ENCODE measurements at regions not wholly inside any gene's neighbourhood (a gene's known extent, or its start where the extent isn't known, plus 50 kb on each side); places are given as distances from the start of the nearest gene placed in this dataset.
A peak's percentile ranks its signal among the peaks of the same experiment; 100 is the strongest.

DNA sequence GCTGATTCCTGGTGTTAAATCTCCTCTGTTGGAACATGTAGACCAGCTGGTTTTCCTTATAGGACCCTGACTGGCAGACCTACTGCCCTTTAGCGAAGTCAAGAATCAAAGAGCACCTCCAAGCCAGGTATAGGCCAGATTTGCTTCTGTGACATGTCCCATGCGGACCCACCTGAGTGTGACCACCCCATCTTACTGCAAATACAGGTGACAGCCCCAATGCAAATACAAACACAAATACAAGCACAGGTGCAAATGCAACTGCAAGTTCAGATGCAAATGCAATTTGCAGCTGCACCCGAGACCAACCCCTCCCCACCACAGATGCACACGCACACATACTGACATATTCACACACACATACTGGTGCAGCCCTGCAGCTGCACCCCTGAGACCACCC, 72.3 kb downstream of the SIK1 start:
- in situ Hi-C loops (cut with HindIII; ENCODE audit: low pct_unique_long_range_greater_than_20kb, low sequenced_read_pairs): no loop called here
- DNase-seq (ENCODE audit: low read depth in 1 of 2, low spot score in 1 of 2): no peak
- TF ChIP-seq JUND (IDR thresholded peaks at IDR 0.05; ENCODE audit: low read depth): no peak

DNA sequence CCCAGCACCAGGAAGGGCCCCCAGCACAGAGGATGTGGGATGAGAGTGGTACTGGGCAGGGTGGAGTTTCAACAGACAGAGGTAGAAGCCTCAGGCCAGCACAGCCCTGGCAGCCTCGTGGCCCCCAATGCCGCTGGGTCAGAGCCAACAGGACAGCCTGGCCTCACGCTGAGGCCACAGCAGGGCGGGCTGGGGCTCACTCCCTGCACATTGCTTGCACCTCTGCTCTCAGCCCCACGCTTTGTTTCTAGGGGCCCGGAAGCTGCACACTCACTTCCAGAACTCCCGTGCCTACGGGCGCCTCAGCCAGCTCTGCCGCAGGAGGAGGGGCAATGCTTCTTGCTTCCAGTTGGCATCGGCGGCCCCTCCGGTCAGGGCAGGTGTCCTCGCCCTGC, 72.9 kb downstream of the SIK1 start:
- in situ Hi-C loops (cut with HindIII; ENCODE audit: low pct_unique_long_range_greater_than_20kb, low sequenced_read_pairs): no loop called here
- no peak for DNase-seq (ENCODE audit: low read depth in 1 of 2, low spot score in 1 of 2)
- TF ChIP-seq JUND (IDR thresholded peaks at IDR 0.05; ENCODE audit: low read depth): no peak

DNA sequence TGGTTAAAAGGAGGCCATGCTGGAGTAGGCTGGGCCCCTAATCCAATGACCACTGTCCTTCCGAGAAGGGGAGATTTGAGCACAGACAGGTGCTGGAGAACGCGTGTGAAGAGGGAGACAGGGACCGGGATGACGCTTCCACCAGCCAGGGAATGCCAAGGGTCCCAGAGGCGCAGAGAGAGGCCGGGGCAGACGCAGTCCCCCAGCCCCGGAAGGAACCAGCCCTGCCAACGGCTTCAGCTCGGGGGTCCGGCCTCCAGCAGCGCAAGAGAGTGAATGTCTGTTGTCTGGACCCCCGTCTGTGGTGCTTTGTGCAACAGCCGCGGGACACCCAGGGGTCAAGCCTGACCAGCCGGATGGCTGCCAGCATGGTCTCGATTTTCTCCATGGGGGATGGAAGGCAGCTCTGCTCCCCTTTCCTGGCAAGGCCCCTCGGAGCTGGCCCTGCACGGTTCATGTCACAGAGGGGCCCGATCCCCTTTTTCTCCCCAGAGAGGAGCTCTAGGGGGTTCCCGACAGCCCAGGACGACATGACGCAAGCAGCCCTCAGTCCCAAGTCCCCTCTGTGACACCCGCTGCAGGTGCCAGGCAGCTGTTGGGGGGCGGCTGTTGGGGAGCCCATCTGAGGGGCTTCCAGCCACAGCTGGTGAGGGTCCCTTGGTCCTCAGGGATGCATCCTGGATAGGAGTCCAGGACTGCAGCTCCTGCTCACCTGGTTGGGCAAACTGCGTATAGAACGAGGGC, 73.5 kb downstream of the SIK1 start:
- in situ Hi-C loops (cut with HindIII; ENCODE audit: low pct_unique_long_range_greater_than_20kb, low sequenced_read_pairs): no loop called here

DNA sequence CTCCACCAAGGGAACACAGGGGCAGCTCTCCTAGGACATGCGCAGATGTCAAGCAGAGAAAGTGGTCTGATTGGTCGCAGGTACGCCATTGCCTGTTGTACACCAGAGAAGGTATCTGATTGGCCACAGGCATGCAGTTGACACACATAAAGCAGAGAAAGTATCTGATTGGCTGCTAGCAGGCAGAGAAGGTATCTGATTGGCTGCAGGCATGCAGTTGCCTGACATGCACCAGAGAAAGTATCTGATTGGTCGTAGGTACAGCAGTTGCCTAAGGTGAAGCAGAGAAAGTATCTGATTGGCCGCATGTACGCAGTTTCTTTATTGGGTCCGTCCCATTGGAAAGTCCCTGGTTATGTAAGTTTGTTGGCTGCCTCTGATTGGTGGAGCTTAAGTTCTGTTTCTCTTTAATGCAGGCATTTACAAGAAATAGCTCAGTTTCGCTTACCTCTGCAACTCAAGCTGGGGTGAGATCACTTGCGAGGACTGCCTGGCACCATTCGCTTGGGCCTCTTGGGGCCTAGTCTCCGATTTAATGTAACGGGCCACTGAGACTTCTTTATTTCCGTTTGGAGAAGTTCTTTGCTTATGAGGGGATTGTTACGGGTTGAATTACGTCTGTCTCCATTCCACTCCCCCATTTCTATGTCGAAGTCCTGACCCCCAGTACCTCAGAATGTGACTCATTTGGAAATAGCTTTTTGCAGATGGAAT, 74.2 kb downstream of the SIK1 start:
- no peak for TF ChIP-seq JUND (IDR thresholded peaks at IDR 0.05; ENCODE audit: low read depth)
- peak in 1 of 2 experiments; percentile 70 for DNase-seq (ENCODE audit: low read depth in 1 of 2, low spot score in 1 of 2)
- in situ Hi-C loops (cut with HindIII; ENCODE audit: low pct_unique_long_range_greater_than_20kb, low sequenced_read_pairs): no loop called here

More for the DNA sequence above, 73.5 kb downstream of the SIK1 start:
- no peak for DNase-seq (ENCODE audit: low read depth in 1 of 2, low spot score in 1 of 2)
- no peak for TF ChIP-seq JUND (IDR thresholded peaks at IDR 0.05; ENCODE audit: low read depth)

DNA sequence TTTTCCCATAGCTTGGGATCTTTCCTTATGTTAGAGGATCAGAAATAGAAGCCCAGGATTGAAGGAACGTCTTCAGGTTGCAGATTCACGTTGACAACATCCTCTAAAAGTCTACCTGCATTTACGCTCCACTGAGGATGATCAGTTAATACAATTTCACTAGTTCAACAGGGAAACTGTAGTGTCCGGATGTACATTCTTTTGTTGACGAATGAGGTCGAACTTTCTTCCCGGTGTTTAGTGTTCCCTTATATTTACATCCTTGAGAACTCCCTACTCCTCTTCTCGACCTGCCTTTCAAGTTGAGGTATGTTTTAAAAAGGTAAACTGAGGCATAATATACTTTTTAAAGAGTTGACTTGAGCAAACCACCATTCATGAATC, 74.8 kb downstream of the SIK1 start:
- DNase-seq (ENCODE audit: low read depth in 1 of 2, low spot score in 1 of 2): no peak
- in situ Hi-C loops (cut with HindIII; ENCODE audit: low pct_unique_long_range_greater_than_20kb, low sequenced_read_pairs): no loop called here
- no peak for TF ChIP-seq JUND (IDR thresholded peaks at IDR 0.05; ENCODE audit: low read depth)

- in situ Hi-C loops (cut with HindIII; ENCODE audit: low pct_unique_long_range_greater_than_20kb, low sequenced_read_pairs): no loop called here
- DNase-seq (ENCODE audit: low read depth in 1 of 2, low spot score in 1 of 2): no peak
Measured at GRCh38 chr21:43351501-43352153, 75.3 kb downstream of the SIK1 start.

DNA sequence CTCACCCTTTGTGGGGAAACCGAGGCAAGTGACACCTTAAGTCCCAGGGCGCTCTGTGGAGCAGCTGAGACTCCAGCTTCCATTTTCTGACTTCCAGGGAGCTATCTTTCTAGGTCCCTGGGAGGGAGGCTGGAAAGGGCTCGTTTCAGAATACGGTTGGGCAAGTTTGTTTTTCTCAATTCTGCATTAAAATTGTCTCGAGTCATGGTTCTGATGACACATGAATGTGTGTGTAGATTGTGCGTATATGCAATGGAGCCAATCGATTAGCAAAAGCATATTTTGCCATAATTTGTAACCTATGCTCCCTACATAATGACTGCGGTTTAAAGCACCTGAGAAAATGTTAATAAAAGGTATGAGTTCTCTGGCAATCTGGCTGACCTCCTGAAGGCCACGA, 77.3 kb downstream of the SIK1 start:
- no peak for TF ChIP-seq JUND (IDR thresholded peaks at IDR 0.05; ENCODE audit: low read depth)
- DNase-seq (ENCODE audit: low read depth in 1 of 2, low spot score in 1 of 2): no peak
- in situ Hi-C loops (cut with HindIII; ENCODE audit: low pct_unique_long_range_greater_than_20kb, low sequenced_read_pairs): no loop called here

More at GRCh38 chr21:43351501-43352153, 75.3 kb downstream of the SIK1 start:
- TF ChIP-seq JUND (IDR thresholded peaks at IDR 0.05; ENCODE audit: low read depth): no peak

DNA sequence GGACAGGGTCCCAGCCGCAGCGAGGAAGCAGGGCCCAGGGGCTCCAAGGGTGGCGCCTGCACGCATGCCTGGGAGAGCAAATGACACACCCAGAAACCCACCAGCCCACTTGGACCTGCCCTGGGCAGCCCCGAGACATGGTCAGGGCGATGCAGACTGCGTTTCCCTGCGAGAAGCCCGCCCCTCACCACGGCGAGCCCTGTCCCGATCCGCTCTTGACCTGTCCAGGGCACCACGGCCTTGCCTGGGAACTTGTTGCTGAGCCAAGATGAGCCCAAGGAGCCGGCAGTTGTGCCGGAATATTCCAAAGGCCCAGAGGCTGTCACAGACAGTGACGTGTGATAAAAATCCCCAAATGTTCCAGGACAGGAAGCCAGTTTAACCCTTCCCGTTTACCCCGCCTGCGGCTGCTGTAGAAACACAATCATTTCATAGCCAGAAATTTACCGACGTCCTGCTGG, 78.1 kb downstream of the SIK1 start:
- in situ Hi-C loops (cut with HindIII; ENCODE audit: low pct_unique_long_range_greater_than_20kb, low sequenced_read_pairs): no loop called here
- no peak for TF ChIP-seq JUND (IDR thresholded peaks at IDR 0.05; ENCODE audit: low read depth)
- DNase-seq (ENCODE audit: low read depth in 1 of 2, low spot score in 1 of 2): no peak

DNA sequence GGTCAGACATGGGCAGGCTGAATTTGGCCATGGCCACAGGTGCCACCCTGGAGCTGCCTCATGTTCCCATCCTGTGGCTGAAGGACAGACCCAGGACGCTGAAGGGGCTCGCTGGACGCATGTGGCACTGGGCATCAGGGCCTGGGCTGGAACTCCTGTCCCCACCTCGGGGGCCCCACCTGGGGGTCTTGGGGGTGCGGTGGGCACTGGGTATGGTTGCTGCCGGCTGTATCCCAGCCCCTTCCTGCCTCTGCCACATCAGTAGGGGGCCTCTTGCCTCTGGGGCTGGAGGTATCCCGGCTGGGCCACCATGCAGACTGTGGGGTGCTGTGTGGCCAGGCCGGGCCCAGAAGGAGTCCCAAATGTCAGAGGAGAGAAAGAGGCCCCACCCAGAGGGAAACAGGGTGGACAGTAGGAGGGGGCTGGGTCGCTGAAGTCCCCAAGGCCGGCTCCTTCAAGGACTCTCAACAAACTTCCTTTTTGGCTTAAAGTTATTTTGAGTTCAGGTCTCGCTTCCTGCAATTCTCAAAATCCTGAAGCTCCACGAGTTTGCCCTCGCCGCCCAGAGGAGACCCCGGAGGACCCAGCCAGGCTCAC, 78.7 kb downstream of the SIK1 start:
- TF ChIP-seq JUND (IDR thresholded peaks at IDR 0.05; ENCODE audit: low read depth): no peak
- in situ Hi-C loops (cut with HindIII; ENCODE audit: low pct_unique_long_range_greater_than_20kb, low sequenced_read_pairs): no loop called here
- no peak for DNase-seq (ENCODE audit: low read depth in 1 of 2, low spot score in 1 of 2)

GRCh38 chr21:43347461-43348169, 79.3 kb downstream of the SIK1 start:
- in situ Hi-C loops (cut with HindIII; ENCODE audit: low pct_unique_long_range_greater_than_20kb, low sequenced_read_pairs): no loop called here
- DNase-seq (ENCODE audit: low read depth in 1 of 2, low spot score in 1 of 2): no peak
- no peak for TF ChIP-seq JUND (IDR thresholded peaks at IDR 0.05; ENCODE audit: low read depth)

DNA sequence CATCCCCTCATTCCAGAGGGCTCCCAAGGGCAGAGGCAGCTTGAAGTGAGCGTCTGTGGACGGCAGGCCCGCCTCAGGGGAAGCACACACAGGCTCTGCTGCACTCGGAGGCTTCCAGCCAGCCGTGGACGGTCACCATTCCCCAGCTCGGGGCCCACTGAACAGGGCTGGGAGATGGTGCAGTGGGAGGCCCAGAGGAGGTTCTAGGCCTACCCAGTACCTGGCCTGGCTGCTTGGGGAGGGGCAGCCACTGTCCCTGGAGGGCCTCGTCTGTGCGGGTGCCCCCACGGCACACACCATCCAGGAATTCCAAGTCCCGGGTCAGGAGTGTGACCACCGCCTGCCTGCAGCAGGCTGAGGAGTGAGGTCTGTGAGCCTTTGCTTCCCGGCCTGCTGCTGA, 80.4 kb downstream of the SIK1 start:
- no peak for DNase-seq (ENCODE audit: low read depth in 1 of 2, low spot score in 1 of 2)
- in situ Hi-C loops (cut with HindIII; ENCODE audit: low pct_unique_long_range_greater_than_20kb, low sequenced_read_pairs): no loop called here
- TF ChIP-seq JUND (IDR thresholded peaks at IDR 0.05; ENCODE audit: low read depth): no peak

- DNase-seq (ENCODE audit: low read depth in 1 of 2, low spot score in 1 of 2): no peak
- in situ Hi-C loops (cut with HindIII; ENCODE audit: low pct_unique_long_range_greater_than_20kb, low sequenced_read_pairs): no loop called here
- TF ChIP-seq JUND (IDR thresholded peaks at IDR 0.05; ENCODE audit: low read depth): no peak
Measured at GRCh38 chr21:43345746-43346409, 81.1 kb downstream of the SIK1 start.

All from T47D (cell line).